Ammon's horn (tissue), 1 donor: ENCODE measurements at regions not wholly inside any gene's neighbourhood (a gene's known extent, or its start where the extent isn't known, plus 50 kb on each side); places are given as distances from the start of the nearest gene placed in this dataset.
"Not testable (repeated sequence)": the region's sequence is repeated elsewhere in the genome, so short reads cannot be mapped to it uniquely, and the experiment has no call there.

Experiments used
- DNase-seq: peaks from one replicate; pipeline ENCODE4 v3.0.0-alpha.2; 2016; ENCODE audit warnings: low spot score

- DNase-seq = peak; percentile 49
Observed at GRCh38 chr1:10867914-10868598, 71.6 kb upstream of the CASZ1 start.

DNA sequence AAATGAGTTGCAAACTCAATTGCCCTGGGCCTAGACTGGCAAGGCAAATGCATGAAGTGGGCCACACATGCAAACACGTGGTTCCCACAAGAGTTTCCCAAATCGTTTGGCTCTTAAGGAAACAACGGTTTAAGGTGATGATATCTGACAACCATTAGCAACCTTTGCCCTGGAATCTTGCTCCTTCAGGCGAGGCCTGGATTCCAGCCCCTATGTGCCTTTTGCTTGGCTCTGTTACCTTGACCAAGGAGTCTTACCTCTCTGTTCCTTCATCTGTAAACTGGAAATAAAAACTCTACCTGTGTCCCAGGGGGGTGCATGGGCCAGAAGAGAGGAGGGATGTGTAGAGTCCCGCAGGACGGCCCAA lies 72.1 kb upstream of the CASZ1 start:
- no peak for DNase-seq

DNA sequence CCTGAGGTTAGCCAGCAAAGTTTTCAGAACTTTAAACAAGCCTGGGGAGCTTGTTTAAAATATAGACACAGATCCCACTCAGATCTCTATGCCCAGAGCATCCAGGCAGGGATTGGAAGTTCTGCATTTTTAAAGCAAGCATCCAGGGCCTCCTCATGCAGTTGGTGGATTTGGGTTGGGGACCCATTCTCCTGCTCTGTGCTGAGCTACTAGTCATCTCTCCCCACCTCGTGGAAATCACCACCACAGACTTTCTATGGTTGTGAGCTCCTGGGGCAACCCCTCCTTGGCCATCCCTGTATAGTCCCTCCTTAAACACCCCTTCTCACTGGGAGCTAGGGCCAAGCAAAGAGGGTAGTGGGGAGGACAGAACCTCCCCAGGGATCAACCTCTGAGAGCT lies 73.5 kb upstream of the CASZ1 start:
- no peak for DNase-seq

DNA sequence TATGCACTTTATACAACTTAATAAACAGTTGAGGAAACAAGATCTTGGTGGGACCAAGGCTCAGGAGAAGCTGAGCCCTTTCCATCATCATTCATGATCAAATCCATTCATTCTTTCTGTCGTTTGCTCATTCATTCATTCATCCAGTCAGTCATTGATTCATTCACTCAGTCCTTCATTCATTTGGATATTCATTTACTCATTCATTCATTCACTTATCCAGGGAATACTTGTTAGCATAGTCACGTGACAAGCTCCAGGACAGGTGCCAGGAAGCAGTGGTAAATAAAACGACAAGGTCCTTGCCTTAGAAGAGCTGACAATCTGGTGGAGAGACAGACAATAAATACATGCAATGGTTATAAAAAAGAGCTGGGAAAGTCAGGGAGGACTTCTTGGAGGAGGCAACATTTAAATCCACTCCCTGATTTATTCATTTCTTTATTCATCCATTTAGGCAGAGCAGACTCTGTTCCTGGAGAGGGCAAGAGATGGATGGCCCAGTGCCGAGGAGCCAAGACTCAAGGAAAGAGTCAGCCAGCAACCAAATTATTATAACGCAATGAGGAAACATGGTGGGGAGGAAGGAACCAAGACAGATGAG lies 74.1 kb upstream of the CASZ1 start:
- DNase-seq = no peak

- no peak for DNase-seq
Observed at GRCh38 chr1:10873189-10873588, 76.7 kb upstream of the CASZ1 start.

- DNase-seq = no peak
Observed at GRCh38 chr1:10874351-10874750, 77.9 kb upstream of the CASZ1 start.

GRCh38 chr1:10877894-10878293 lies 81.4 kb upstream of the CASZ1 start:
- no peak for DNase-seq

DNA sequence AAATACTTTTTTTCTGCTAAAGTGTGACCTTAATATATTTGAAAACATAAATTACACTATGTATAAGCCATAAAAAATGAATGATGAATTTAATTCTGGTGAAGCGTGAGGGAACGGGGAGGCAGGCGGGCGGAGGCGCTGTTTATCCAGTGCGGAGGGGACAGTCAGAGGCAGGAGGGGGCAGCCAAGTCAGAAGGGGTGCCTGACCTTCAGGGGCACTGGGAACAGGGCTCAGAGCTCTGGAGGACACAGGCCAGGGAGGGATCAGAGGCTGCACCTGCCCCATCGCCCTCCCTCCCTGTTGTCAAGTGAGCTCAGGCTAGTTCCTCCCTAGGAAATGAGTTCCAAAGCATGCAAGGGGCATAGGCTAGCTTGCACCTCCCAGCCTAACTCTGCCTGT lies 82.0 kb upstream of the CASZ1 start:
- DNase-seq = no peak

DNA sequence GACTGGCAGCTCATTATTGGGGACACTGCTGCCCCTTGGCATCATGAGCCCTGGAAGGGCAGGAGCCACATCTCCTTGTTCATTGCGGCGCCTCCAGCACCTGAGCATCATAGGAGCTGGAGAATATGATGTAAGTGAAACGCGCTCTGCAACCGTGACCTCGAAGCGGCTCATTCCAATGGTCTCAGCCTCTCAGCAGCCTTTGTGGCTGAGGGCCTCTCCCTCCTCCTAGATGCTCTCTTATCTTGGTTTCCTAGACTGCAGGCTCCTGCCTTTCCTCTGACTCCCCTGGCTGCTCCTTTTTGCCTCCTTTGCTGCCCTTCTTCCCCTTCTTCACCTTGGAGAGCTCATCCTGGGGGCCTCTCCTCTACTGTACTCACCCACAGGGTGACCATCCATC lies 83.6 kb upstream of the CASZ1 start:
- no peak for DNase-seq

- no peak for DNase-seq
Observed at GRCh38 chr1:10881046-10881445, 84.6 kb upstream of the CASZ1 start.

GRCh38 chr1:10882069-10882468 lies 85.6 kb upstream of the CASZ1 start:
- DNase-seq = no peak

- DNase-seq = not testable (repeated sequence)
Observed at GRCh38 chr1:10887032-10887431, 90.6 kb upstream of the CASZ1 start.

- no peak for DNase-seq
Observed at GRCh38 chr1:10888291-10888690, 91.8 kb upstream of the CASZ1 start.

- DNase-seq = no peak
Observed at GRCh38 chr1:10888791-10889649, 92.6 kb upstream of the CASZ1 start.

DNA sequence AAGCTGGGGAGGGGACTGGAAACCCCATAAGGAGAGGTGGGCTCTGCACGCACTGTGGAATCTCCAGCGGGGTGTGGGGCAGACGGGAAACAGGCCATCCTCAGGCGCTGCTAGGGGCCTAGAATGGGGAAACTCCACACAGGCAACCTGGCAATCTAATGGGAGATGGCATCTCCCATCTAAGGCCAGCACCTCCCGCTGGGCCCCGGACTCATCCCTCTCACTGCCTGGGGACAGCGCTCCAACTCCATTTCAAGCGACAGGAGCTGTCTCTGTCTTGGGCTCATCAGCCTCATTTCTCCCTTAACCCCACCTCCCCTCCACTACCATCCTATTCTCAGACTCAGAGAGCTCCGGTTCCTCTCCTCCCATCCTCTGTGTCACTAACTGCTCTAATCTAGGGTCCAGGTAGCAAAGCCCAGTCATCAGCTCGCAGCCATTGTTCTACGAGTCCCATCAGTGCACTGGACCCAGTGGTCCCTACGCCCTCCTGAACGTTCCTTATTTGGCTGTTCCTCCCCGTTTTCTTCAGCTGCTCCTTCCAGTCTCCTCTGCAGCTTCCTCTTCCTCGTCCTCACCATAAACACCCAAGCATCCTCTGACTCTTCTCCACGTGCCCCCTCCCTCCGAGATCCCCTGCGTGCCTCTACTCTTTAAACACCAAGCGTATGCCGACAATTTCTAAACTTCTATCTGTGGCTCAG lies 93.4 kb upstream of the CASZ1 start:
- no peak for DNase-seq

GRCh38 chr1:10890491-10891071 lies 94.1 kb upstream of the CASZ1 start:
- no peak for DNase-seq

GRCh38 chr1:10891091-10891490 lies 94.6 kb upstream of the CASZ1 start:
- DNase-seq = no peak

GRCh38 chr1:10892138-10893065 lies 96.0 kb upstream of the CASZ1 start:
- no peak for DNase-seq

- DNase-seq = no peak
Observed at GRCh38 chr1:10895621-10896020, 99.2 kb upstream of the CASZ1 start.

DNA sequence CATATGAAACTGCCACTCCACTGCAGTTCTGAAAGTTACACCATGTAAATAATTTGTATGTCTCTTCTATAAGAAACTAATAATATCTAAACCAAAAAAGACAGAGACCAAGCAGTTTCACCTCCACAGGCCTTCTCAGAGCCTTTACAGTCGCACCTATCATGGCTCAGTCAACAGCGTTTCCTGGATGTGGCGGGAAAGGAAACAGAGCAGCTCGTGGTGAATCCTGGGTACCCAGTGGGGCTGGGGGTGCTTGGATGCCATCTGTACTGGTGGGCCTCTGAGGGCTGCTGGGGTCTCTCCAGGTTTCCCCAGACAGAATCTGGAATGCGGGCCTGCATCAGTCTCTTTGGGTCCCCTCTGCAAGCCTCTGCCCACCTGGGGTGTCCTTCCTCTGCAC lies 100.2 kb upstream of the CASZ1 start:
- no peak for DNase-seq

DNA sequence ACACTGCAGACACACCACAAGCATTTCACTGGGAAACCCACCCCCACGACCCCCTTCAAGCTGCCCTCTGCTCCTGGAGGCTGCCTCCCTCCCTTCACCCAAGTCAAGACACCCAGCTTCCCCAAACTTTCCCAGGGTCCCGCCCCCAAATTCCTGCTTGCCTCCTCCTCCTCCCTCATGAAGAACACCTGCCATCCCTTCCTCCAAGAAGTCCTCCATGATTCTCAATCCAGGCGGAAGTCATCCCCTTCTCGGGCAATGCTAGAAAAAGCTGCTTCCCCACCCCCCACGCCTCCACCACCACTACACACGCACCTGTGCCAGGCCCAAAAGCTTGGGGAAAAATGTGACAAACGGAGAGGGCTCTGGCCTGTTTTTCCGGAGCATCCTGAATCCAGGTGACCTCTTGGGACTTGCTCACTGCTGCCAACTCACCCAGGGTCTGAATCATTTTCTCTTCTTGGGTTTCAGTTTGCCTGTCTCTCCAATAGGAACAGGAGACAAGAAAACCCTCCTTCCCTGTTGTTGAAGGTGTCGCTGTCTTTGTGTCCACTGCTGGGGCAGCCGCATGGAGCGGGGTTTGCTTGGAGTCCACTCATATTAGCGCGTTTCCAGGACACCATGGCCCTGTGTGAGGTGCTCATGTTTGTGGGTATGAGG lies 101.0 kb upstream of the CASZ1 start:
- no peak for DNase-seq
